Esophagus squamous epithelium (tissue), 4 donors: ENCODE measurements at regions not wholly inside any gene's neighbourhood (a gene's known extent, or its start where the extent isn't known, plus 50 kb on each side); places are given as distances from the start of the nearest gene placed in this dataset.

Experiments
- POLR2A ChIP-seq, 4 donors: fragments of 450-650 bp; IDR thresholded peaks; one replicate each; pipeline ENCODE4 v1.6.1; 2017; ENCODE audit warnings: antibody characterized with exemption in 4 of 4, mild to moderate bottlenecking in 4 of 4, moderate library complexity in 3 of 4
- TF ChIP-seq, protein P1 (sequence below), 6 experiments: fragments of 450-650 bp in 4 of 6; fragments of 200-600 bp in 2 of 6; sonication (generic) in 2 of 6; IDR thresholded peaks; one replicate each; pipeline ENCODE4 v1.5.1; 2016 to 2019; ENCODE audit warnings: antibody characterized with exemption in 6 of 6, mild to moderate bottlenecking in 4 of 6, moderate library complexity in 4 of 6

DNA sequence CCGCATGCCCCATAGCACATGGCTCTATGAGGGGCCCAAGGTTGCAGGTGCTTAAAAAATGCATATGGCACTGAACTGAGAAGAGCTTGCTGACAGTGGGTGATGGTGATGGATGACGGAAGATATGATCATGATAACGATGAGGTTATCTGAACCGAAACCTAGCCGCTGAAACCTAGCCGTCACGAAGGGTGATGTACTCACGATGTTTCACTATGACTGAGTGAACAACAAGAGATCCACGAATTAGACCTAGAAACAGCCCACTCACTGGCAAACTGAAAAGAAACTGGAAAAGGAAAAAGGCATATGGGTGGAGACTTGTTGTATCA is 57.6 kb upstream of the BCL6 start:
- TF ChIP-seq, protein P1, sequence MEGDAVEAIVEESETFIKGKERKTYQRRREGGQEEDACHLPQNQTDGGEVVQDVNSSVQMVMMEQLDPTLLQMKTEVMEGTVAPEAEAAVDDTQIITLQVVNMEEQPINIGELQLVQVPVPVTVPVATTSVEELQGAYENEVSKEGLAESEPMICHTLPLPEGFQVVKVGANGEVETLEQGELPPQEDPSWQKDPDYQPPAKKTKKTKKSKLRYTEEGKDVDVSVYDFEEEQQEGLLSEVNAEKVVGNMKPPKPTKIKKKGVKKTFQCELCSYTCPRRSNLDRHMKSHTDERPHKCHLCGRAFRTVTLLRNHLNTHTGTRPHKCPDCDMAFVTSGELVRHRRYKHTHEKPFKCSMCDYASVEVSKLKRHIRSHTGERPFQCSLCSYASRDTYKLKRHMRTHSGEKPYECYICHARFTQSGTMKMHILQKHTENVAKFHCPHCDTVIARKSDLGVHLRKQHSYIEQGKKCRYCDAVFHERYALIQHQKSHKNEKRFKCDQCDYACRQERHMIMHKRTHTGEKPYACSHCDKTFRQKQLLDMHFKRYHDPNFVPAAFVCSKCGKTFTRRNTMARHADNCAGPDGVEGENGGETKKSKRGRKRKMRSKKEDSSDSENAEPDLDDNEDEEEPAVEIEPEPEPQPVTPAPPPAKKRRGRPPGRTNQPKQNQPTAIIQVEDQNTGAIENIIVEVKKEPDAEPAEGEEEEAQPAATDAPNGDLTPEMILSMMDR (IDR thresholded peaks at IDR 0.05), result no peak
- no peak for TF ChIP-seq POLR2A (IDR thresholded peaks at IDR 0.05)
